ENCODE measurements at regions not wholly inside any gene's neighbourhood (a gene's known extent, or its start where the extent isn't known, plus 50 kb on each side); places are given as distances from the start of the nearest gene placed in this dataset.
"Not testable (repeated sequence)": the region's sequence is repeated elsewhere in the genome, so short reads cannot be mapped to it uniquely, and the experiment has no call there.

DNA sequence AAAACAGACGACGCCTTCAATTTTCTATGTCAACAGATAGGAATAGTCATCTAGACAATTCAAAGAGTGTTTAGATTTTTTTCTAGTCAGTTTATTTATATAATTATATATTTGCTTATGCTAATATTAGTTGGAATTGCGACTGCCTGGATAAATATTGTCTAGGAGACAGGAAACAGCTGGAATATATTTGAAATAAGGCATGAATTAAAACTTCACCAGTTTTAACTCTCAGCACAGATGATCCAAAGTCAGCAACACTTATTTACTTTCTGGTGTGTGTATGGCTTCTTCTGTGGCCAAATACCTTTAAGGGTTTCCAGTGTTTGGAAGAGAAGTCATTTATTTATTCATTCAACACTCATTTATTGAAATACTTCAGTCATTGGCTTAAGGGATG is 1215.4 kb upstream of the USP15 start:
- no peak for DNase-seq (ENCODE audit: low spot score)

DNA sequence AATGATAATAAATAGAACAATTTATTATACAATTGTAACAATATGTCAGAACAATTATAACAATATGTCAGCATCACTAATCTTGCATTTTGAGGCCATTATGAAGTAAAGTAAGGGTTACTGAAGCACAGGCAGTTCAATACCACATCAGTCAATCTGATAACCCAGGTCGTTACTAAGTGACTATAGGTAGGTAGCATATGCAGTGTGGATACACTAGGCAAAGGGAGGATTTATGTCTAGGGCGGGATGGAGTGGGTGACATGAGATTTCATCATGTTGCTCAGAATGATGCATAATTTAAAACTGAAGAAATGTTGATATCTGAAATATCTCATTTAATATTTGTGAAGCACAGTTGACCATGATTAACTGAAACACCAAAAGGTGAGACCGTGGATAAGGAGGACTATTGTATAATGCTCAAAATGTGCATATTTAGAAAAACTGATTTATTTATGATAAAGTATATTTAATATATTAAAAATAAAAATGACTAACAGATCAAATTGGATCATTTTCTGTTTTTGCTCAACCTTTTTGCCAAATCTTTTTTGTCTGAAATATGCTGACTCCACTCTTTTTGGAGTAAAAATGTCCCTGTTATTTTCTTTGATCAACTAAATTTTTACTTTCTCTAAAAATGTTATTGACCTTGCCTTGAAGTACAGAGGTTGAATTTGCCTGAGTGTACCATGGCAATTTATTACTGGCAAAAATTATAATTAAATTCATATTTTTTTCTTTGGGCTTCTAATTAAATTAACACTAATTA is 1189.4 kb upstream of the USP15 start:
- DNase-seq (ENCODE audit: low spot score): no peak

DNA sequence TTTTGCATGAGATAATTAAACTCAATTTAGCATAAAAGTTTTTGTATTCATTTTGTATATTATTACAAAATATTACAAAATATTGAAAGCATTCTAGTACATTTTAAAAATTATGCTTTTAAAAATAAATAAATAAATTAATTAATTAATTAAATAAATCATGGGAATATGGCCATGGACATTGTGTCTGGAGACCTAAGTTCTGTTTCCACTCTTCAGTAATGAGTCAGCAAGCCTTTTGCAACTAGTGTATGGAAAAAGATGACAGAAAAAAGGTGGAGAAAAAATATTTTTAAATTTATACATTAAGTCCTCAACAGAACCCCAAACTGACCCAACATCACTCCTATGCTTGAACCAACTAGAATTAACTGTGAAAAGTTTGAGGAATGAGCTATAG is 1187.5 kb upstream of the USP15 start:
- DNase-seq (ENCODE audit: low spot score): no peak

DNA sequence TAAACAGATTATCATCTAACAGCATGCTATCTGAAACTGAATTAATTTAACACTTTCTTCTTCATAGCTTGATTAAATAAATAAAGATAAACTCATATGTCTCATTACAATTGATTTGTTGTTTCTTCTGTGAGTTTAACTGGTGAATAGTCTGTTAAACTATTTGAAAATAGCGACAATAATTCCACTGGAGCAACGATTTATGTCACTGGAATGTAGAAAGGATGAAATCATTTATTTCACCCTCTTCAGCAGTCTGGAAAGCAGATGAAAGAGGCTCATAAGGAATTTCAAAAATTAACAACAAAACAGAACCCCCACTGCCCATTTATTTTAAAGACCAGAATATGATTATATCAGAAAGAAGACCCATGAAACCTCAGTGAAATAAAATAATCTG is 1165.1 kb upstream of the USP15 start:
- no peak for DNase-seq (ENCODE audit: low spot score)

DNA sequence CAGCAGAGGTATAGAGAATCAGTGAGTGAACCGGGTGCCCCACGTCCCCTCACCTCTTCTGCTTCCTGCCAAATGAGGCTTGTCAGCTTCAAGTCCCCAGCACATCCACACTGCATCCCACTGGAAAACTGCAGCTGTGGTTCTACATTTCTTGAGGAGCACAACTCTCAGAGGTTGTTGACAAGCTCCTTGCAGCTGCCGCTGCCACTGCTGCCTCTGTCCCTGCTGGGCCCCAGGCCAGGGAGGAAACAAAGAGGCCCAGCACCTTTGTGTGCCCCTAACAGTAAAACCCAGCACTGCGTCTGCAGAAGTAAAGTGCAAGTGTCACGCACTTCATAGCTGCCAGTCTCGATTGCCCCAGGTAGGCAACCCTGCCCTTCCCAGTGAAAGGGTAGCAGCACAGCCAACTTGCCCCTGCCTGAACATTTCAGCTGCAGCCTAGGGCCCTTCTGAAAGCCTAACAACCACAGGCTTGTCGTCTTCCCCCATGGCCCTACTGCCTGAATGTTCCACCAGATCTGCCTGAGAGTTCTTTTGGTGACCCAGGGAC is 1162.1 kb upstream of the USP15 start:
- DNase-seq (ENCODE audit: low spot score): no peak

DNA sequence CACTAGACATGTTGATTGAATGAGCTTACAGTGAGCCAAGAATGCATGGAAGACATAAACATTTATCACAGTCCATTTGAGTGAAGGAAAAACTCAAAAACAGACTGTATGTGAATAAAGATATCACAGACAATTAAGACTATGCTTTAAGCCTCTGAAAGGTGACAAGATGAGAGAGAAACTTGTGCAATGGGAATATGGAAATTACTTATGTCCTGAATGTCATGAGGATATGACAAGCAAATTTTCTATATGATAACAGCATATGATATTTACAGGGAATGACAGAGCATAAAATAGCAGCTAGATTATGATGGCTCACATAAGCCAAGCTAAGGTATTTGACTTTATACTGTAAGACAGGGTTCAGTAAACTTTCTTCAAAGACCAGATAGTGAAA is 1153.1 kb upstream of the USP15 start:
- no peak for DNase-seq (ENCODE audit: low spot score)

DNA sequence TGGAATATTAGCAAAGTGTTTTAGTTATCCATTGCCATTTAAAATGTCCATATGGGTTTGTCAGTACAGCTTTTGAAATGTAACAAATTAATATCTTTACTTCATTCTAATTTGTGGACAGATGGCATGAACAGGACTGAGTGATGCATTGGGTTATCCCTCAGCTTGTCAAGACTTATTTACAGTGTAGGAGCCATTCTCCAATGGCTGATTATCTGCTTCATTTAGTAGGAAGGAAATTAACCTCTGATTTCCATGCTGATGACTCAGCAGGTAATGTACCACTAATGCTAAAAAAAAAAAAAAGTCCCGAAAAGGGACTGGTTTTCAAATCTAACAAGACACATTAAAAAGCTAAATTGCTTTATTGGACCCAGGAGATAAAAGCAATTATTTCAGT is 1149.0 kb upstream of the USP15 start:
- DNase-seq (ENCODE audit: low spot score): no peak

DNA sequence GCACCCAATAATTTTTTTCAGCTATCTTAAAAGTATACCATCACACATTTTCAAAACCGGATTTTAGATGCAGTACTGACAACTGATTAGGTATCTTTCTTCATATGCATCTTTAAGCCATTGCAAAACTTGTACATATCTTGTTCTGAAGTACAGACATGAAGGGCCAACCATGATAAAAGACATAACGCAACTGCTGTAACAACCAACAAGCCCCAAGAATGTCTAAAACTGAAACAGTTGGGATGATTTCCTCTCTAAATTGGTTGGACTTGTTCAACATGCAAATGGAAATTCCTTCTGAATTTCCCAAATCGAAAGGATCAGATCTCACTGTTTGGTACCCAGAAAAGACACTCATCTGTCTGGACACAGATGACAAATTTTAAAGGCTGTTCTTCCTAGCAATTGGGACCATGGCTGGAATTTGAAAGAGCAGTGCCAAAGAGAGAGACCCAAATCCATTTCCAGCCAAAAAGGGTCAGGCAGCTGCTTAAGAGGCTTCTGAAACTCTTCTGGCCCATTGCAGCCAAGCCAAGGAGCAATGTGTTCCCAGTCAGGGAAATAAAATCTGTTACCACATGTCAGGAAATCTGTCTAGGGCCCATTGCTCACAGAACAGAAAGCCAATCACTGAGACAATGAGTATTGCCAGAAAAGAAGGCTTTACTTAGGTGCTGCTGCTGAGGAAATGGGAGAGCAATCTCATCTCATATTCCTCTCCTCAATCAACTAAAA is 1122.4 kb upstream of the USP15 start:
- no peak for DNase-seq (ENCODE audit: low spot score)

DNA sequence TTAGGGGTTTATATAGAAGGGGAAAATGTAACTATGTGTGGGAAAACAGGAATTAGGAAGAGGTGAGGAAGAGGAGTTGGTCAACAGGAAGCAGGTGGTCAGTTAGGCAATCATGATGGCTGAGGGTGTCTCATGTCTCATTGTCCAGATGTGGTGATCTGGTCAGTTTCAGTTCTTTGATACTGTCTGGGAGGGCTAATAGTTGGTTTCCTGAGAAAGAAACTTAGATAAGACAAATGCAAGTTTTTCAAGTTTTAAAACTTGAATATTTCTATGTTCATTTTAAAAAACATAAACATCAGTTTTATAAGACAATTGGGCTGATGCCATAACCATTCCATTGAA is 1121.8 kb upstream of the USP15 start:
- DNase-seq (ENCODE audit: low spot score): no peak

DNA sequence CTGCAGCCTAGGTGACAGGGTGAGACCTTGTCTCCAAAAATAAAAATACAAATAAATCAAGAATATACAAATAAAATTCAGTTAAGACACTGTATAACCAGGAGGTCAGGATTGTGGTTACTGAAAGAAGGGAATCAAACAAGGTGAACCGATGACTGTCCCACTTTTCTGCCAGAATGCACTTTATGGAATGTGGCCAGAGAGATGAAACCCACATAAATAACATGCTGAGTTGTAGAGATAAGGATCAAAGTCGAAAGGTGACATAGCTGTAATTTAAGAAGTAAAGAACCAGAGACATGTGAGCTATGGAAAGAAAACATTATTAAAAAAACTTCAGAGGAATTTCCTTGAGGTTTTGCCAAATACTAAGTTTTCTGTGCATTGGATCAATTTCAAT is 1098.2 kb upstream of the USP15 start:
- DNase-seq (ENCODE audit: low spot score): no peak

DNA sequence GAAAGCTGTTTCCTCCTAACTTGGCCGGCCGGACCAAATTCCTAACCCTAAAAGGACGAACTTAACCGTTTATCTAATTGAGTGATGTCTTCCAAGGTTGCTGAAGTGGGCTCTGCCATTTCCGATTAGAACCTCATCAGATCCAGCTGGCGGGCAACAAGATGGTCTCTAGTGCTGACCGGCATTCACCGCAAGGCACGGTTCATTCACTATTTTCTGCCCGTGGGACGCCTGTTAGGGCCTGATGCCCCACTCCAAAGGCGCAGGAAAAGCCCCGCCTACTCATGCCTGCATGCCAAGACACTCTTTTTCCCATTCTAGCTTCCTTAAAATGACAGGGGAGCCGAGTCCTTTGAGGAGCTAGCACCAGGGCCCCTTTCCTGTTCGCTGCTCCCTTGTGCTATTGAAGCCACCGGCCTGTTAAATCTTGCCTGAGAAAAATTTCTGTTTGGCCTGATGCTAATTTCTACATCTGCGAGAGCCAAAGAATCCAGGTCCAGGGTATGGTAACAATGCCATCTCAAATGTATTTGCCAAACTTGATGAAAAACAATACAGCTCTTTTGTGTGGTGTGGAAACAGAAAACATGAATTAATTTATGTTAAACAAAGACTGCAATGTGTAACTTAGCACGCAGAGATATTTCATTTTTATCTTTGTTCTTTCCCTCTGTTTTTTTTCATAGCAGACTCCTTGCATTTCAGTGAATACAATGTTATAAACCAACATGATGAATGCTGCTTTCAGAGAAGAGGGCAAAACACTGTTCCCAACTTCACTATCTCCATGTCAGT is 1071.2 kb upstream of the USP15 start:
- no peak for DNase-seq (ENCODE audit: low spot score)

DNA sequence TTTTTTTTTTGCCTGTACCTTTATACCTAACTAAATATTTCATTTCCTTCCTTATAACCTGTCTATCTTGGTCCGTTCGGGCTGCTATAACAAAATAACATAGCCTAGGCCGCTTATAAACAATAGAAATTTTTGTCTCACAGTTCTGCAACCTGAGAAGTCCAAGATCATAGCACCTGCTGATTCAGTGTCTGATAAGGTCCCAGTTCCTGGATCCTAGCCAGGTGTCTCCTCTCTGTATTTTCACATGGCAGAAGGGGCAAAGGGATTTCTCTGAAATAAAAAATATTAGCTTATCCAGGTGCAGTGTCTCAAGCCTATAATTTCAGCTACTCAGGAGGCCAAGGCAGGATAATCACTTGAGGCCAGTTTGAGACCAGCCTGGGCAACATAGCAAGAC is 1046.6 kb upstream of the USP15 start:
- no peak for DNase-seq (ENCODE audit: low spot score)

DNA sequence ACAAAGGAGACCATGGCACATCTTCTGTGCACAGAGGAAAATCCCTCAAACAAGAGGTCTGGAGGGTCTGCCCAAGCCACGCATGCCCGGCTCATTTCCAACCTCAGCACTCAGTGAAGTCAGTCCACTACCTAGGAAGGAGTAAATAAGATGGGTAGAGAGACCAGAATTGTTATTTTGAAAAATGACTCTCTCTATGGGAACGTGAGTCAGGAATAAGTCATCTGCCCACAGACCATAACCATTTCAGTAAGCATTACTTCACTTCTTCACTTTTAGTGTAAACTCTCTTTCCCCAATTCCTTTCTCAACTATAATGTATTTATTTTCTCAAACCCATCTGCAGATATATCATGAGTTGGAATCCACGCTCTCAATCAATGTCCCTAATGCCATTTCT is 1039.9 kb upstream of the USP15 start:
- DNase-seq (ENCODE audit: low spot score): no peak

DNA sequence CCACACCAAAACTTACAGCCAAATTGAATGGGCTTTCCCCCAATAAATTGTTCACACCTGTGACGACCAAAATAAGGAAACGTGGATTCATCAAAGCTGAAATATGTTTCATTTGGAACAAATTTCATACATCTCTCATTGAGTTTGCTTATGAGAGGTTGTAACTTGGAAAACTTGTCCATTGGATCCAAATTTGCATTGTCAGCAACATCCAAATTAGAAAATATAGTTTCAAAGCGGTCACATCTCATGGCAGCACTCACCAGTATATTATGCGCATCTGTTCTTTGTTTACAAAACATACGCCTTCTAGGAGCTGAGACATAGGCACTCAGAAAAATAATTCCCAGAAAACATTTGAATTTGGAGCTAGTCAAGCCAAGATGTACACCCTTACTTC is 1028.2 kb upstream of the USP15 start:
- no peak for DNase-seq (ENCODE audit: low spot score)

DNA sequence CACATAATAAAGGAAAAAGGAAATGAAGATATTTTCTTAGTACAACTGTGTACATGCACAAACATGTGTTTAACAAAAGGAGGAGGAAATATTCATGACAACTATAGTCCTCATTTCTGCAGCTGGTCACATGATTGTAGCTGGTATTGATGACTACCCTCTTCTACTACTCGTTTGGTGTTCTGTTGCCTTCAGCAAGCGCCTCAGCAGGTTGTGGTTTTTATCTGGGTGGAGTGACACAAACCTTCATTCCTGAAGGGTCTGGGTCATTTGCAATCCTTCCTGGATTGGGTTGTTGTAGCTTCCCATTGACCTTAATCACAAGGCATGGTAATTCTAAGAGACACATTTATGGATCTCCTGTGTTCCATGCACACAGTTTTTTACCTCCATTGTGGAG is 1009.9 kb upstream of the USP15 start:
- DNase-seq (ENCODE audit: low spot score): no peak

DNA sequence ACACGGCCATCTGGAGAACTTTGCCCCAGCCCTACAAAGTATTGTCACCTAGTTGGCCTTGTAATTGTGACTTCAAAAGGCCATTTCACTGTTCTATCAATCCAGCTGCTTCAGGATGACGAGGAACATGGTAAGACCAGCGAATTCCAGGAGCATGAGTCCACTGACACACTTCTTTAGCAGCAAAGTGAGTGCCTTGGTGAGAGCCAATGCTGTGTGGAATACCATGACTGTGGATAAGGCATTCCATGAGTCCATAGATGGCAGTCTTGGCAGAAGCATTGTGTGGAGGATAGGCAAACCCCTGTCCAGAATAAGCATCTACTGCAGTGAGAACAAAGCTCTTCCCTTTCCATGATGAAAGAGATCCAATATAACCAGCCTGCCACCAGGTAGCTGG is 1009.1 kb upstream of the USP15 start:
- no peak for DNase-seq (ENCODE audit: low spot score)

DNA sequence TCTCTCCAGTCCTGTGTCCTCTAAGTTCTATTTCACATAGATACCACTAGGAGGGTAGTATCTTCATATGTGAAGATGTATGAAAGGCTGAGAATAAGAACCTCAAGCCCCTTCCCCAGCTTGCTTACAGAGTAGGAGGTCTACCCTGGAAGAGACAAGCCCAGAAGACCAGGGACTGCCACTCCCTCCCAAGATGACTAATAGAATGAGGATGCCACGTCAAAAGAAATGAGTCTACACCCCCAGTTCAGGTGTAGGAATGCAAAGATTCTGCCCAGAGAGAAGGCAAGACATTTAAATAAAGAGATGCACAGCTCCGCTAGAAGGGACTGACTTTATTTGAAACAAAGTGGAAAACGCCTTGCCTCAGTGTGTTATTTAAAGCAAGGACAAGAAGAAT is 1006.0 kb upstream of the USP15 start:
- DNase-seq (ENCODE audit: low spot score): no peak

DNA sequence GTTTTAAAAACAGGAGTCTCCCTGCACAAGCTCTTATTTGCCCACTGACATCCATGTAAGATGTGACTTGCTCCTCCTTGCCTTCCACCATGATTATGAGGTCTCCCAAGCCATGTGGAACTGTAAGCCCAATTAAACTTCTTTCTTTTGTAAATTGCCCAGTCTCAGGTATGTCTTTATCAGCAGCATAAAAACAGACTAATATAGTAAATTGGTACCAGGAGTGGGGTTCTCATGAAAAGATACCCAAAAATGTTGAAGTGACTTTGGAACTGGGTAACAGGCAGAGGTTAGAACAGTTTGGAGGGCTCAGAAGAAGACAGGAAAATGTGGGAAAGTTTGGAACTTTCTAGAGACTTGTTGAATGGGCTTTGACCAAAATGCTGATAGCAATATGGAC is 995.9 kb upstream of the USP15 start:
- DNase-seq (ENCODE audit: low spot score): not testable (repeated sequence)

DNA sequence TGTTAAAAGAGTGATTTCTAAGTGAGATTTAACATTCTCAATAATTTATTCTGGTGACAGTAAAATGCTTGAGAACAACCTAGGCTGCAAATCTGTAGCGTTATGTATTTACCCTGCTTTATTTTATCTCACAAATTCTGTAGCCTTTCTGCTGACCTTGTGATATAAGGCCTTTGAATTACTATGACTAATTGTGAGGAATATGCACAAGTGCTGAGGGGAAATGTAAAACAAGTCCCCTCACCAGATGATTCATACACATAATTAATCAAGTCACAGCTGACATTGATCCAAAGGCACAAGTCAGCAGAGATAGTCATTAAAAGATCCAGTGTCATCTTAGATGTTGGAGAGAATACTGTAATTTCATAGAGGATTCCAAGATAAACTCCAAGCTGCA is 992.7 kb upstream of the USP15 start:
- DNase-seq (ENCODE audit: low spot score): no peak

DNA sequence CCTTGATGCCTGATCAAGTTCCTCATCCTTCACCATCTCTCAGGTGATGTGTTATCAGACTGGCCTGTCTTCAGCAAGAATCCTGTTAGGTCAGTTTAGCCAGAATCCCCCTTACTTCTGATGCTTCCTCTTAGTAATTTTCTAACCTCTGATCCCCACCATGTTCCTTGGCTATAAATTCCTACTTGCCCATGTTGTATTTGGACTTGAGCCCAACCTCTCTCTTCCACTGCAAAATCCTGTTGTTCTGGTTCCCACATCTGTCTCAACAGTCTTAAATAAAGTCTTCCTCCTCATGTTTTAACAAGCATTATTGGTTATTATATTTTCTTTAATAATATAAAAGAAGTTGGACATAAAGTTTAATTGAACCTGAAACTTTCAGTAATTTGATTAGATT is 987.8 kb upstream of the USP15 start:
- DNase-seq (ENCODE audit: low spot score): no peak

DNA sequence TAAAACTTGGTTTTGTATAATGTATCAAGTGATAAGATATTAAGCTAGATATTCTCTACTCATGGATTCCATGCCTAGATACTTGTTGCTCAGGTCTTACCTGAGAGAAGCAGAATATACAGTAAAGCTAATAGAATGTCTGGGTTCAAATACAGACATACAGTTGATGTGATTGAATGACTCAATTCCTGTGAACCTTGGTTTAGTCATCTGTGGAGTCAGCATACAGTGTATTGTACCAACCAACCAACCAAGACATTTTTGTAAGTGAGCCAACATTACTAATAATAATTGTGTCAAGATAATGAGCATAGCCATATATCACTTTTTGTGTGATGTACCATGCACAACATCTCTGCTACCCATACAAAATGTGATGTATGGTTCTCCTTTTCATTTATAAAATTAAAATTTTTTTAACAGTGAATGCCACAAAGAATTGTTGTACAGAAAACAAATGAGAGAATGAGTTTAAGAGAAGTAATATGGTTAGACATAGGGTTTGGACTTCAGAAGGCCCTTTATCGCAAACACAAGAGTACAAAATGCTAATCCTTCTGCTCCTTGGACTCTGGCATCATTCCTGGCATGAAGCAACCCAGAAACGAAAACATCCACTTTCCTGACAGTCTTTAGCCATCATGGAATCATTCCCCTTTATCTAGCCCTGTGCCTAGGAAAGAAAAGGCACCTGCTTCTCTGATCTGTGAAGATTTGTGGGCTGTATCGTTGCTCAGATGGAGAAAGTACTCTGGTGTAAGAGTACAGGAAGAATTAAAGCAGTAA is 977.2 kb upstream of the USP15 start:
- no peak for DNase-seq (ENCODE audit: low spot score)

DNA sequence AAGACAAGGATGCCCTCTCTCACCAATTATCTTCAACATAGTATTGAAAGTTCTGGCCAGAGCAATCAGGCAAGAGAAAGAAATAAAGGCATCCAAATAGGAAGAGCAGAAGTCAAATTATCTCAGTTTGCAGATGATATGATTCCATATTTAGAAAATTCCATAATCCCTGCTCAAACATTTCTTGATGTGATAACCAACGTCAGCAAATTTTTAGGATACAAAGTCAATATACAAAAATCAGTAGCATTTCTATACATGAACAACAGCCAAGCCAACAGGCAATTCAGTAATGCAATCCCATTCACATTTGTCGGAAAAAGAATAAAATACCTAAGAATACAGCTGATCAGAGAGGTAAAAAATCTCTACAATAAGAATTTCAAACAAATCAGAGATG is 969.7 kb upstream of the USP15 start:
- DNase-seq (ENCODE audit: low spot score): no peak

All from CD4-positive, alpha-beta T cell treated with Interleukin-2 at 100 ng/mL for 4 hours (primary cell).